ENCODE measurements at regions not wholly inside any gene's neighbourhood (a gene's known extent, or its start where the extent isn't known, plus 50 kb on each side); places are given as distances from the start of the nearest gene placed in this dataset.

- no peaks in the 10 kb centered on the region for H3K36me3 ChIP-seq
- intact Hi-C loops (cut with DNase I; ENCODE audit: low total_unique reads) (no loop called here), in situ Hi-C loops (cut with MboI; ENCODE audit: low pct_ligation_motif_present in 1 of 4, low pct_unique_long_range_greater_than_20kb in 1 of 4, low sequenced_read_pairs in 3 of 4) (no loop called here)
- H3K4me3 ChIP-seq: no peak overlapping the region
- TF ChIP-seq POLR2A (IDR thresholded peaks at IDR 0.05) (no peak), CTCF (IDR thresholded peaks at IDR 0.05) (no peak), POLR2AphosphoS5 (IDR thresholded peaks at IDR 0.05) (no peak)
- H3K27ac ChIP-seq: no peak overlapping the region
- 76 to 77% methylated on average over 2 of the region's 2 CpGs for WGBS, 2 donors (ENCODE audit: low coverage in 1 of 2)
- no peaks in the 10 kb centered on the region for H3K27me3 ChIP-seq
- H3K9me3 ChIP-seq: peaks cover 0 to 5% of the 10 kb centered on the region in 2 donors
- H3K4me1 ChIP-seq: no peaks in the 10 kb centered on the region
- DNase-seq: no peak
Observed at GRCh38 chr5:28917631-28918030, 1879.2 kb upstream of the CDH9 start.

- Histone ChIP-seq H3K4me1 (no peaks in the 10 kb centered on the region), H3K36me3 (no peaks in the 10 kb centered on the region), H3K4me3 (no peak overlapping the region), H3K27me3 (no peaks in the 10 kb centered on the region), H3K27ac (no peak overlapping the region), H3K9me3 (no peaks in the 10 kb centered on the region)
- DNase-seq: no peak
- TF ChIP-seq CTCF (IDR thresholded peaks at IDR 0.05): no peak
- no peak for TF ChIP-seq POLR2A (IDR thresholded peaks at IDR 0.05)
- TF ChIP-seq EP300 (IDR thresholded peaks at IDR 0.05; ENCODE audit: low read depth): no peak
- TF ChIP-seq POLR2AphosphoS5 (IDR thresholded peaks at IDR 0.05): no peak
- intact Hi-C loops (cut with DNase I; ENCODE audit: low total_unique reads): no loop called here
- WGBS, 2 donors (ENCODE audit: low coverage in 1 of 2): 64 to 67% methylated on average over 2 of the region's 2 CpGs
- in situ Hi-C loops (cut with MboI; ENCODE audit: low pct_ligation_motif_present in 1 of 4, low pct_unique_long_range_greater_than_20kb in 1 of 4, low sequenced_read_pairs in 3 of 4): no loop called here
Observed at GRCh38 chr5:28914297-28914696, 1875.9 kb upstream of the CDH9 start.

- H3K36me3 ChIP-seq: no peaks in the 10 kb centered on the region
- DNase-seq: no peak
- in situ Hi-C loops (cut with MboI; ENCODE audit: low pct_ligation_motif_present in 1 of 4, low pct_unique_long_range_greater_than_20kb in 1 of 4, low sequenced_read_pairs in 3 of 4) (no loop called here), intact Hi-C loops (cut with DNase I; ENCODE audit: low total_unique reads) (no loop called here)
- no peak overlapping the region for H3K4me3 ChIP-seq
- H3K4me1 ChIP-seq: no peaks in the 10 kb centered on the region
- TF ChIP-seq POLR2A (IDR thresholded peaks at IDR 0.05) (no peak), POLR2AphosphoS5 (IDR thresholded peaks at IDR 0.05) (no peak), CTCF (IDR thresholded peaks at IDR 0.05) (no peak), EP300 (IDR thresholded peaks at IDR 0.05; ENCODE audit: low read depth) (no peak)
- no peaks in the 10 kb centered on the region for H3K27me3 ChIP-seq
- H3K27ac ChIP-seq: no peak overlapping the region
- no peaks in the 10 kb centered on the region for H3K9me3 ChIP-seq
Observed at GRCh38 chr5:28903643-28904042, 1865.3 kb upstream of the CDH9 start.

- DNase-seq: no peak
- intact Hi-C loops (cut with DNase I; ENCODE audit: low total_unique reads) (no loop called here), in situ Hi-C loops (cut with MboI; ENCODE audit: low pct_ligation_motif_present in 1 of 4, low pct_unique_long_range_greater_than_20kb in 1 of 4, low sequenced_read_pairs in 3 of 4) (no loop called here)
Observed at GRCh38 chr5:28896949-28897348, 1858.6 kb upstream of the CDH9 start.

More at GRCh38 chr5:28896949-28897348, 1858.6 kb upstream of the CDH9 start:
- H3K27me3 ChIP-seq: no peaks in the 10 kb centered on the region
- peaks cover 0 to 11% of the 10 kb centered on the region in 2 donors for H3K9me3 ChIP-seq
- TF ChIP-seq POLR2AphosphoS5 (IDR thresholded peaks at IDR 0.05) (no peak), POLR2A (IDR thresholded peaks at IDR 0.05) (no peak), EP300 (IDR thresholded peaks at IDR 0.05; ENCODE audit: low read depth) (no peak), CTCF (IDR thresholded peaks at IDR 0.05) (no peak)
- no peaks in the 10 kb centered on the region for H3K36me3 ChIP-seq
- H3K4me1 ChIP-seq: no peaks in the 10 kb centered on the region
- no peak overlapping the region for H3K4me3 ChIP-seq
- H3K27ac ChIP-seq: no peak overlapping the region
